Body of pancreas (tissue), 4 donors: ENCODE measurements at regions not wholly inside any gene's neighbourhood (a gene's known extent, or its start where the extent isn't known, plus 50 kb on each side); places are given as distances from the start of the nearest gene placed in this dataset.
"Not testable (repeated sequence)": the region's sequence is repeated elsewhere in the genome, so short reads cannot be mapped to it uniquely, and the experiment has no call there.

Experiments
- ATAC-seq: fragments of 150-250 bp; one replicate; pipeline ENCODE4 v1.9.1; 2016
- DNase-seq, 4 donors: peaks; one replicate each; pipeline ENCODE4 v3.0.0-alpha.2; 2019
- H3K27ac ChIP-seq, 4 donors: fragments of 200-600 bp; sonication (generic); 1 replicate in 3 of 4; 2 replicates in 1 of 4; pipeline versions ENCODE4 v1.5.1 to v1.6.1; 2016 to 2019; ENCODE audit warnings: mild to moderate bottlenecking in 1 of 4, mixed read lengths in 1 of 4, moderate library complexity in 1 of 4
- H3K27me3 ChIP-seq, 2 donors: fragments of 200-600 bp; sonication (generic); one replicate each; pipeline ENCODE4 v1.6.0; 2016; ENCODE audit warnings: mild to moderate bottlenecking in 1 of 2
- H3K36me3 ChIP-seq, 2 donors: fragments of 200-600 bp; sonication (generic); replicated peaks in 1 of 2; 2 replicates each; pipeline ENCODE4 v1.5.1; 2016; ENCODE audit warnings: low read depth in 2 of 2; ENCODE audit not compliant: insufficient read depth in 1 of 2
- H3K4me1 ChIP-seq: fragments of 200-600 bp; sonication (generic); one replicate; pipeline ENCODE4 v1.6.0; 2016
- H3K4me3 ChIP-seq, 2 donors: fragments of 200-600 bp; sonication (generic); 1 replicate in 1 of 2; 2 replicates in 1 of 2; pipeline ENCODE4 v1.5.1; 2016 to 2019
- H3K9me3 ChIP-seq, 3 donors: fragments of 200-600 bp; sonication (generic); 1 replicate in 2 of 3; 2 replicates in 1 of 3; pipeline ENCODE4 v1.5.1; 2016
- POLR2A ChIP-seq, 3 donors: fragments of 450-650 bp; IDR thresholded peaks; one replicate each; pipeline ENCODE4 v1.6.1; 2016; ENCODE audit warnings: antibody characterized with exemption in 3 of 3, mild to moderate bottlenecking in 2 of 3
- WGBS, 2 donors: methylation state at CpG; one replicate each; pipeline ENCODE4 v1.1.5; 2017; 5-methylcytosine and 5-hydroxymethylcytosine counted together
- intact Hi-C: fragments of 100-400 bp; cut with DNase I; formaldehyde crosslinking; loops from one replicate; pipeline ENCODE4 v1.15.1; 2023
- TF ChIP-seq, protein P1 (sequence below), 7 experiments: fragments of 450-650 bp in 4 of 7; fragments of 200-600 bp in 3 of 7; sonication (generic) in 3 of 7; IDR thresholded peaks; one replicate each; pipeline ENCODE4 v1.5.1; 2016 to 2019; ENCODE audit warnings: antibody characterized with exemption in 7 of 7

GRCh38 chr13:87961546-87961945, 290.4 kb downstream of the SLITRK5 start:
- no peaks in the 10 kb centered on the region for H3K4me1 ChIP-seq
- no peak for TF ChIP-seq POLR2A (IDR thresholded peaks at IDR 0.05)
- TF ChIP-seq, protein P1, sequence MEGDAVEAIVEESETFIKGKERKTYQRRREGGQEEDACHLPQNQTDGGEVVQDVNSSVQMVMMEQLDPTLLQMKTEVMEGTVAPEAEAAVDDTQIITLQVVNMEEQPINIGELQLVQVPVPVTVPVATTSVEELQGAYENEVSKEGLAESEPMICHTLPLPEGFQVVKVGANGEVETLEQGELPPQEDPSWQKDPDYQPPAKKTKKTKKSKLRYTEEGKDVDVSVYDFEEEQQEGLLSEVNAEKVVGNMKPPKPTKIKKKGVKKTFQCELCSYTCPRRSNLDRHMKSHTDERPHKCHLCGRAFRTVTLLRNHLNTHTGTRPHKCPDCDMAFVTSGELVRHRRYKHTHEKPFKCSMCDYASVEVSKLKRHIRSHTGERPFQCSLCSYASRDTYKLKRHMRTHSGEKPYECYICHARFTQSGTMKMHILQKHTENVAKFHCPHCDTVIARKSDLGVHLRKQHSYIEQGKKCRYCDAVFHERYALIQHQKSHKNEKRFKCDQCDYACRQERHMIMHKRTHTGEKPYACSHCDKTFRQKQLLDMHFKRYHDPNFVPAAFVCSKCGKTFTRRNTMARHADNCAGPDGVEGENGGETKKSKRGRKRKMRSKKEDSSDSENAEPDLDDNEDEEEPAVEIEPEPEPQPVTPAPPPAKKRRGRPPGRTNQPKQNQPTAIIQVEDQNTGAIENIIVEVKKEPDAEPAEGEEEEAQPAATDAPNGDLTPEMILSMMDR (IDR thresholded peaks at IDR 0.05), result no peak
- DNase-seq, result no peak
- no peak overlapping the region for H3K27ac ChIP-seq
- 68 to 75% methylated on average over 3 of the region's 3 CpGs for WGBS, 2 donors
- no peaks in the 10 kb centered on the region for H3K9me3 ChIP-seq
- no peak overlapping the region for H3K4me3 ChIP-seq
- intact Hi-C loops, result no loop called here
- no peaks in the 10 kb centered on the region for H3K36me3 ChIP-seq
- H3K27me3 ChIP-seq, result no peaks in the 10 kb centered on the region
- ATAC-seq, result no peak

- WGBS, 2 donors, result 27 to 48% methylated on average over 1 of the region's 1 CpG
- no peak overlapping the region for H3K4me3 ChIP-seq
- H3K36me3 ChIP-seq, result no peaks in the 10 kb centered on the region
- no peaks in the 10 kb centered on the region for H3K27me3 ChIP-seq
- intact Hi-C loops, result no loop called here
- no peaks in the 10 kb centered on the region for H3K9me3 ChIP-seq
- no peaks in the 10 kb centered on the region for H3K4me1 ChIP-seq
- DNase-seq, result no peak
- TF ChIP-seq, protein P1 (IDR thresholded peaks at IDR 0.05), result no peak
- no peak for TF ChIP-seq POLR2A (IDR thresholded peaks at IDR 0.05)
- no peak overlapping the region for H3K27ac ChIP-seq
- no peak for ATAC-seq
These were observed 301.4 kb downstream of the SLITRK5 start for GRCh38 chr13:87972568-87972967.

- H3K4me1 ChIP-seq, result no peaks in the 10 kb centered on the region
- intact Hi-C loops, result no loop called here
- no peaks in the 10 kb centered on the region for H3K27me3 ChIP-seq
- H3K36me3 ChIP-seq, result no peaks in the 10 kb centered on the region
- no peaks in the 10 kb centered on the region for H3K9me3 ChIP-seq
- no peak overlapping the region for H3K4me3 ChIP-seq
- WGBS, 2 donors, result 51 to 64% methylated on average over 4 of the region's 4 CpGs
- ATAC-seq (no peak), DNase-seq (no peak)
- no peak overlapping the region for H3K27ac ChIP-seq
- TF ChIP-seq, protein P1 (IDR thresholded peaks at IDR 0.05), result no peak
- TF ChIP-seq POLR2A (IDR thresholded peaks at IDR 0.05), result no peak
These were observed 303.9 kb downstream of the SLITRK5 start for GRCh38 chr13:87975035-87975434.

GRCh38 chr13:87976650-87977049, 305.5 kb downstream of the SLITRK5 start:
- H3K27ac ChIP-seq, H3K36me3 ChIP-seq, ATAC-seq, H3K27me3 ChIP-seq, intact Hi-C loops, H3K4me1 ChIP-seq, DNase-seq, H3K4me3 ChIP-seq, H3K9me3 ChIP-seq: not testable (repeated sequence)
- WGBS, 2 donors, result 91 to 94% methylated on average over 7 to 15 of the region's 26 CpGs

- Histone ChIP-seq H3K27me3 (no peaks in the 10 kb centered on the region), H3K27ac (no peak overlapping the region), H3K9me3 (no peaks in the 10 kb centered on the region), H3K4me3 (no peak overlapping the region), H3K36me3 (no peaks in the 10 kb centered on the region), H3K4me1 (no peaks in the 10 kb centered on the region)
- DNase-seq, result no peak
- TF ChIP-seq POLR2A (IDR thresholded peaks at IDR 0.05), result no peak
- TF ChIP-seq, protein P1 (IDR thresholded peaks at IDR 0.05), result no peak
- no peak for ATAC-seq
- intact Hi-C loops, result no loop called here
- WGBS, 2 donors, result 52 to 55% methylated on average over 2 of the region's 2 CpGs
These were observed 310.2 kb downstream of the SLITRK5 start for GRCh38 chr13:87981416-87981815.
